Liver (tissue), 8 donors: ENCODE measurements at regions not wholly inside any gene's neighbourhood (a gene's known extent, or its start where the extent isn't known, plus 50 kb on each side); places are given as distances from the start of the nearest gene placed in this dataset.

Experiments used
- DNase-seq: peaks from one replicate; pipeline ENCODE4 v3.0.0-alpha.2; 2017; ENCODE audit warnings: low spot score
- H3K27ac ChIP-seq, 2 donors: one replicate each; pipeline ENCODE4 v1.7.0; 2013; ENCODE audit warnings: inconsistent platforms in 2 of 2, low read length in 2 of 2, control low read depth in 1 of 2, low read depth in 1 of 2, mild to moderate bottlenecking in 1 of 2
- H3K27me3 ChIP-seq, 4 donors: one replicate each; pipeline versions ENCODE4 v1.6.1 to v1.7.0; 2013; ENCODE audit warnings: low read length in 3 of 4, inconsistent platforms in 1 of 4, mild to moderate bottlenecking in 1 of 4, moderate library complexity in 1 of 4; ENCODE audit not compliant: control insufficient read depth in 4 of 4, insufficient read depth in 4 of 4
- H3K36me3 ChIP-seq, 4 donors: one replicate each; pipeline versions ENCODE4 v1.6.1 to v1.7.0; 2013; ENCODE audit warnings: low read length in 3 of 4, mild to moderate bottlenecking in 3 of 4, low read depth in 1 of 4, moderate library complexity in 1 of 4; ENCODE audit not compliant: control insufficient read depth in 4 of 4, insufficient read depth in 3 of 4
- H3K4me1 ChIP-seq, 4 donors: one replicate each; pipeline versions ENCODE4 v1.6.1 to v1.7.0; 2013; ENCODE audit warnings: low read length in 3 of 4, mild to moderate bottlenecking in 3 of 4, moderate library complexity in 1 of 4; ENCODE audit not compliant: control insufficient read depth in 4 of 4, insufficient read depth in 4 of 4
- H3K4me3 ChIP-seq, 3 donors: one replicate each; pipeline versions ENCODE4 v1.6.1 to v1.7.0; 2013; ENCODE audit warnings: low read length in 3 of 3, control low read depth in 1 of 3, low read depth in 1 of 3, mild to moderate bottlenecking in 1 of 3
- H3K9ac ChIP-seq, 2 donors: one replicate each; pipeline ENCODE4 v1.7.0; 2013; ENCODE audit warnings: low read length in 2 of 2, mild to moderate bottlenecking in 2 of 2, moderate library complexity in 2 of 2, control low read depth in 1 of 2, low read depth in 1 of 2
- H3K9me3 ChIP-seq, 4 donors: one replicate each; pipeline versions ENCODE4 v1.6.1 to v1.7.0; 2013; ENCODE audit warnings: low read length in 3 of 4; ENCODE audit not compliant: control insufficient read depth in 4 of 4
- EGR1 ChIP-seq, 2 donors: IDR thresholded peaks; 2 replicates each; pipeline ENCODE4 v1.6.1; 2016 to 2018; ENCODE audit warnings: antibody characterized with exemption in 2 of 2, low read depth in 2 of 2
- FOXA1 ChIP-seq: IDR thresholded peaks from 2 replicates; pipeline ENCODE4 v1.6.1; 2016; ENCODE audit warnings: antibody characterized with exemption
- FOXA2 ChIP-seq: IDR thresholded peaks from 2 replicates; pipeline ENCODE4 v1.6.1; 2016; ENCODE audit warnings: antibody characterized with exemption
- GABPA ChIP-seq, 2 donors: IDR thresholded peaks in 1 of 2; conservative IDR thresholded peaks in 1 of 2; 2 replicates each; pipeline ENCODE4 v1.6.1; 2016; ENCODE audit warnings: antibody characterized with exemption in 2 of 2, mild to moderate bottlenecking in 1 of 2, moderate library complexity in 1 of 2
- HNF4A ChIP-seq, 2 donors: conservative IDR thresholded peaks; 2 replicates each; pipeline ENCODE4 v1.6.1; 2016; ENCODE audit warnings: antibody characterized with exemption in 2 of 2, mild to moderate bottlenecking in 2 of 2
- HNF4G ChIP-seq: IDR thresholded peaks from 2 replicates; pipeline ENCODE4 v1.6.1; 2016; ENCODE audit warnings: antibody characterized with exemption
- JUND ChIP-seq, 2 donors: IDR thresholded peaks; 2 replicates each; pipeline ENCODE4 v1.6.1; 2016; ENCODE audit warnings: antibody characterized with exemption in 2 of 2
- NR2F2 ChIP-seq: IDR thresholded peaks from 2 replicates; pipeline ENCODE4 v1.6.1; 2016; ENCODE audit warnings: antibody characterized with exemption
- RAD21 ChIP-seq, 2 donors: IDR thresholded peaks; 2 replicates each; pipeline ENCODE4 v1.6.1; 2016; ENCODE audit warnings: antibody characterized with exemption in 2 of 2, mild to moderate bottlenecking in 2 of 2
- RXRA ChIP-seq, 2 donors: IDR thresholded peaks; 2 replicates each; pipeline ENCODE4 v1.6.1; 2017 to 2018; ENCODE audit warnings: antibody characterized with exemption in 2 of 2, mild to moderate bottlenecking in 1 of 2
- SP1 ChIP-seq: IDR thresholded peaks from 2 replicates; pipeline ENCODE4 v1.6.1; 2018; ENCODE audit warnings: antibody characterized with exemption, mild to moderate bottlenecking
- TAF1 ChIP-seq: conservative IDR thresholded peaks from 2 replicates; pipeline ENCODE4 v1.6.1; 2016; ENCODE audit warnings: antibody characterized with exemption, mild to moderate bottlenecking
- YY1 ChIP-seq: IDR thresholded peaks from 2 replicates; pipeline ENCODE4 v1.6.1; 2016; ENCODE audit warnings: antibody characterized with exemption, mild to moderate bottlenecking
- WGBS: extraction: QIAGEN DNeasy Blood & Tissue Kit; methylation state at CpG from one replicate; pipeline ENCODE4 v1.1.7; 2013; 5-methylcytosine and 5-hydroxymethylcytosine counted together
- TF ChIP-seq, protein P1 (sequence below): IDR thresholded peaks from 2 replicates; pipeline ENCODE4 v1.6.1; 2016; ENCODE audit warnings: antibody characterized with exemption
- TF ChIP-seq, protein P2 (sequence below): IDR thresholded peaks from 2 replicates; pipeline ENCODE4 v1.6.1; 2016; ENCODE audit warnings: antibody characterized with exemption
- TF ChIP-seq, protein P3 (sequence below): fragments of 150-350 bp; IDR thresholded peaks from 2 replicates; pipeline ENCODE4 v1.5.1; 2017; ENCODE audit warnings: improper control_type of control experiment, low read depth, low read length; ENCODE audit not compliant: missing input control
- TF ChIP-seq, protein P4 (sequence below): IDR thresholded peaks from 2 replicates; pipeline ENCODE4 v1.6.1; 2016; ENCODE audit warnings: antibody characterized with exemption
- donor health status: healthy.
- donor health status: healthy.
- donor health status: healthy.
- donor health status: healthy.
- donor health status: healthy.

DNA sequence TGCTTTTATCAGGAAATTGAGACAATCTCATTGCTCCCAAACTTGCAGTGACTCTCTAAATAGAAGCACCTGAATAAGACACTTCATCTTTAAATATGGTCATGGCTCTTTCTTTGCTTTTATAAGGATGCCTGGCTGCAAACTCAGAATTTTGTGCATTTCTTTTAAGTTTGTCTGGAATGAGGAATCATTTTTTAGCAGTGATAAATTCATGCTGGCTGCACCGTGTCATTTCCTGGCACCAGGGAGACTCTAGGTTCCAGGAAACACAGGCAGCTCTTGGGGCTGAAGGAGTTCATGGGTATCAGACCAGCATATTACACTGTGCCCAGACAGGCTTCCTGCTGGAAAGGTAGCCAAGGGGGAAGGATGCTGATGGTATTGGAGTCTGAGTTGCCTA is 109.9 kb downstream of the NUDT12 start:
- Histone ChIP-seq H3K36me3 (no peaks in the 10 kb centered on the region), H3K27me3 (no peaks in the 10 kb centered on the region), H3K9ac (no peak overlapping the region), H3K9me3 (no peaks in the 10 kb centered on the region), H3K4me1 (no peaks in the 10 kb centered on the region), H3K27ac (no peak overlapping the region), H3K4me3 (no peak overlapping the region)
- TF ChIP-seq TAF1 = no peak
- TF ChIP-seq, protein P1, sequence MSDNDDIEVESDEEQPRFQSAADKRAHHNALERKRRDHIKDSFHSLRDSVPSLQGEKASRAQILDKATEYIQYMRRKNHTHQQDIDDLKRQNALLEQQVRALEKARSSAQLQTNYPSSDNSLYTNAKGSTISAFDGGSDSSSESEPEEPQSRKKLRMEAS = no peak
- 51% methylated on average over 1 of the region's 1 CpG for WGBS
- no peak for DNase-seq

DNA sequence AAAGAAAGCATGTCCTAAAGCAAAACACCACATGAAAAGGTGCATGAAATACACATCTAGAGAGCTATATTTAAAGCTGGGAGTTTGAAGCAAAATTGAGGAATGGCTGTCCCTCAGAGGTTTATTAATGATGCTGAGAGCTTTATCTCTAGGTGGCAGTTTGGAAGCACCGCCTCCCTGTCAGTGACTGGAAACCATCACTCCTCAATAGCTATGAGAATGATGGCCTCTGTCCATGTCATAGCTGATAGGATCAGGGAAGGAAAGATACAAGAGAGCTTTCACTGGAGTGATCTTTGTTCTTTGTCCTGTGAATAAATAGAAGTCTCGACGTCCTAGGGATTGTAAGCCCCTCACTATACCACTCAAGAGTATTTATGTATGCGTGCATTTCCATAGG is 110.5 kb downstream of the NUDT12 start:
- no peaks in the 10 kb centered on the region for H3K36me3 ChIP-seq
- H3K27ac ChIP-seq = no peak overlapping the region
- no peak for DNase-seq
- H3K27me3 ChIP-seq = no peaks in the 10 kb centered on the region
- H3K4me3 ChIP-seq = no peak overlapping the region
- no peaks in the 10 kb centered on the region for H3K4me1 ChIP-seq
- H3K9ac ChIP-seq = no peak overlapping the region
- TF ChIP-seq HNF4G (no peak), YY1 (no peak), FOXA2 (no peak), SP1 (no peak), TAF1 (no peak), RAD21 (IDR thresholded peaks at IDR 0.05) (no peak), RXRA (IDR thresholded peaks at IDR 0.05) (no peak), JUND (IDR thresholded peaks at IDR 0.05) (no peak), FOXA1 (no peak)
- TF ChIP-seq, protein P1 = no peak
- TF ChIP-seq, protein P2, sequence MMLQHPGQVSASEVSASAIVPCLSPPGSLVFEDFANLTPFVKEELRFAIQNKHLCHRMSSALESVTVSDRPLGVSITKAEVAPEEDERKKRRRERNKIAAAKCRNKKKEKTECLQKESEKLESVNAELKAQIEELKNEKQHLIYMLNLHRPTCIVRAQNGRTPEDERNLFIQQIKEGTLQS = no peak
- WGBS = 51% methylated on average over 4 of the region's 4 CpGs
- H3K9me3 ChIP-seq = no peaks in the 10 kb centered on the region

DNA sequence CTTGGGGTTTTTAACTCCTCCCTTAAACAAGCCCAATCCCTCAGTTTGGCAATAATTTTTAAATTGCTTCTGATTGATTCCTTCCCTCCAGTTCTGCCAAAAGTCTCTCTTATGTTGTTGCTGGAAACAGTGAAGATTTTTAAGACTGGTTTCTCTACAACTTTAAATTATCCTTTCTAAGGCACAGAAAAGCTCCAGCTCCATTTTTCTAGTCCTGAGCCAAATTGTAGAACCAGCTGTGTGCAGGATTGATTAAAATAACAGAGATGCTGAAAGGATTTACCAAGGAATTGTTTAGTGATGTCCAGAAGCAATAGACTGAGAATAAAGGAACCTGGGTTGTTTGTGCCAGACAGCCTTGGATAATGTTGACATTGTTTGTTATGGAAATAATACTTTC is 111.3 kb downstream of the NUDT12 start:
- no peak overlapping the region for H3K4me3 ChIP-seq
- H3K9me3 ChIP-seq = no peaks in the 10 kb centered on the region
- H3K4me1 ChIP-seq = no peaks in the 10 kb centered on the region
- no peaks in the 10 kb centered on the region for H3K27me3 ChIP-seq
- no peak for DNase-seq
- no peaks in the 10 kb centered on the region for H3K36me3 ChIP-seq
- H3K9ac ChIP-seq = no peak overlapping the region
- no peak overlapping the region for H3K27ac ChIP-seq
- TF ChIP-seq HNF4A (conservative IDR thresholded peaks at IDR 0.05) (no peak), JUND (IDR thresholded peaks at IDR 0.05) (no peak), HNF4G (no peak), YY1 (no peak), NR2F2 (no peak), RAD21 (IDR thresholded peaks at IDR 0.05) (no peak), FOXA1 (no peak), SP1 (no peak), TAF1 (no peak), EGR1 (IDR thresholded peaks at IDR 0.05; ENCODE audit: low read depth in 2 of 2) (no peak), GABPA (IDR thresholded peaks at IDR 0.05 in 1 of 2, conservative IDR thresholded peaks at IDR 0.05 in 1 of 2) (no peak)
- TF ChIP-seq, protein P3, sequence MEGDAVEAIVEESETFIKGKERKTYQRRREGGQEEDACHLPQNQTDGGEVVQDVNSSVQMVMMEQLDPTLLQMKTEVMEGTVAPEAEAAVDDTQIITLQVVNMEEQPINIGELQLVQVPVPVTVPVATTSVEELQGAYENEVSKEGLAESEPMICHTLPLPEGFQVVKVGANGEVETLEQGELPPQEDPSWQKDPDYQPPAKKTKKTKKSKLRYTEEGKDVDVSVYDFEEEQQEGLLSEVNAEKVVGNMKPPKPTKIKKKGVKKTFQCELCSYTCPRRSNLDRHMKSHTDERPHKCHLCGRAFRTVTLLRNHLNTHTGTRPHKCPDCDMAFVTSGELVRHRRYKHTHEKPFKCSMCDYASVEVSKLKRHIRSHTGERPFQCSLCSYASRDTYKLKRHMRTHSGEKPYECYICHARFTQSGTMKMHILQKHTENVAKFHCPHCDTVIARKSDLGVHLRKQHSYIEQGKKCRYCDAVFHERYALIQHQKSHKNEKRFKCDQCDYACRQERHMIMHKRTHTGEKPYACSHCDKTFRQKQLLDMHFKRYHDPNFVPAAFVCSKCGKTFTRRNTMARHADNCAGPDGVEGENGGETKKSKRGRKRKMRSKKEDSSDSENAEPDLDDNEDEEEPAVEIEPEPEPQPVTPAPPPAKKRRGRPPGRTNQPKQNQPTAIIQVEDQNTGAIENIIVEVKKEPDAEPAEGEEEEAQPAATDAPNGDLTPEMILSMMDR = no peak
- TF ChIP-seq, protein P4, sequence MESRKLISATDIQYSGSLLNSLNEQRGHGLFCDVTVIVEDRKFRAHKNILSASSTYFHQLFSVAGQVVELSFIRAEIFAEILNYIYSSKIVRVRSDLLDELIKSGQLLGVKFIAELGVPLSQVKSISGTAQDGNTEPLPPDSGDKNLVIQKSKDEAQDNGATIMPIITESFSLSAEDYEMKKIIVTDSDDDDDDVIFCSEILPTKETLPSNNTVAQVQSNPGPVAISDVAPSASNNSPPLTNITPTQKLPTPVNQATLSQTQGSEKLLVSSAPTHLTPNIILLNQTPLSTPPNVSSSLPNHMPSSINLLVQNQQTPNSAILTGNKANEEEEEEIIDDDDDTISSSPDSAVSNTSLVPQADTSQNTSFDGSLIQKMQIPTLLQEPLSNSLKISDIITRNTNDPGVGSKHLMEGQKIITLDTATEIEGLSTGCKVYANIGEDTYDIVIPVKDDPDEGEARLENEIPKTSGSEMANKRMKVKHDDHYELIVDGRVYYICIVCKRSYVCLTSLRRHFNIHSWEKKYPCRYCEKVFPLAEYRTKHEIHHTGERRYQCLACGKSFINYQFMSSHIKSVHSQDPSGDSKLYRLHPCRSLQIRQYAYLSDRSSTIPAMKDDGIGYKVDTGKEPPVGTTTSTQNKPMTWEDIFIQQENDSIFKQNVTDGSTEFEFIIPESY = no peak
